ENCODE measurements at regions not wholly inside any gene's neighbourhood (a gene's known extent, or its start where the extent isn't known, plus 50 kb on each side); places are given as distances from the start of the nearest gene placed in this dataset.

DNA sequence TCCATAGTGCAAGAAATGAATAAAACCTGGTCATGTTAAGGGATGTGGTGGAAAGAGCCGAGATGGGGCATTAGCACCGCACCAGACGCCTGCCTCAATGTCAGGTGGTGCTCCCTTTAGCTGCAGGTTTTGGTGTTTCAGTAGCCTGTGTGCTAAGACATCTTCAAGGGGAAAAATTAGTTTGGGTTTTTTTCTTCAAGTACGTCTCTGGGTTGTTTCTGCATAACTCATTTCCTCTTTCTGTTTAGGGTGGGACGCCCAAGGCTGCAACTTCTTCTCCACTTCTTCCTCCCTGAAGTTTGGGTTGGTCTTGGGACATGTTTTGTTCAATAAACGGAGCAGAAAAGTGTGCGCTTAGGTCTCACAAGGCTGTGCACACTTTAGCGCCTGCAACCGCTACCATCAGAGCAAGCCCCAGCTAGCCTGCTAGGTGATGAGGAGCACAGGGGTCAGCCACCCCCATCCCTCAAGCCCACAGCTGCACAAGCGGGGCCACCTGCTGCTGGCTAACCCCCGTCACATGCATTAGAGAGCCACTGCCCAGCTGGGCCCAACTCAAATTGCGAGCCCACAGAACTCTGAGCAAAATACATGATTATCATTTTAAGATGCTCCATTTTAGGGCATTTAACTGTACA, 1495.7 kb downstream of the TBC1D22A start:
- TF ChIP-seq, protein P1, sequence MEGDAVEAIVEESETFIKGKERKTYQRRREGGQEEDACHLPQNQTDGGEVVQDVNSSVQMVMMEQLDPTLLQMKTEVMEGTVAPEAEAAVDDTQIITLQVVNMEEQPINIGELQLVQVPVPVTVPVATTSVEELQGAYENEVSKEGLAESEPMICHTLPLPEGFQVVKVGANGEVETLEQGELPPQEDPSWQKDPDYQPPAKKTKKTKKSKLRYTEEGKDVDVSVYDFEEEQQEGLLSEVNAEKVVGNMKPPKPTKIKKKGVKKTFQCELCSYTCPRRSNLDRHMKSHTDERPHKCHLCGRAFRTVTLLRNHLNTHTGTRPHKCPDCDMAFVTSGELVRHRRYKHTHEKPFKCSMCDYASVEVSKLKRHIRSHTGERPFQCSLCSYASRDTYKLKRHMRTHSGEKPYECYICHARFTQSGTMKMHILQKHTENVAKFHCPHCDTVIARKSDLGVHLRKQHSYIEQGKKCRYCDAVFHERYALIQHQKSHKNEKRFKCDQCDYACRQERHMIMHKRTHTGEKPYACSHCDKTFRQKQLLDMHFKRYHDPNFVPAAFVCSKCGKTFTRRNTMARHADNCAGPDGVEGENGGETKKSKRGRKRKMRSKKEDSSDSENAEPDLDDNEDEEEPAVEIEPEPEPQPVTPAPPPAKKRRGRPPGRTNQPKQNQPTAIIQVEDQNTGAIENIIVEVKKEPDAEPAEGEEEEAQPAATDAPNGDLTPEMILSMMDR (IDR thresholded peaks at IDR 0.05) = no peak
- no peak for TF ChIP-seq POLR2A (IDR thresholded peaks at IDR 0.05)

All from heart left ventricle (tissue), 13 donors.